T-helper 22 cell (primary cell): ENCODE measurements at regions not wholly inside any gene's neighbourhood (a gene's known extent, or its start where the extent isn't known, plus 50 kb on each side); places are given as distances from the start of the nearest gene placed in this dataset.

Experiments
- DNase-seq: peaks from one replicate; pipeline ENCODE4 v3.0.0-alpha.2; 2020; ENCODE audit warnings: low read depth

DNA sequence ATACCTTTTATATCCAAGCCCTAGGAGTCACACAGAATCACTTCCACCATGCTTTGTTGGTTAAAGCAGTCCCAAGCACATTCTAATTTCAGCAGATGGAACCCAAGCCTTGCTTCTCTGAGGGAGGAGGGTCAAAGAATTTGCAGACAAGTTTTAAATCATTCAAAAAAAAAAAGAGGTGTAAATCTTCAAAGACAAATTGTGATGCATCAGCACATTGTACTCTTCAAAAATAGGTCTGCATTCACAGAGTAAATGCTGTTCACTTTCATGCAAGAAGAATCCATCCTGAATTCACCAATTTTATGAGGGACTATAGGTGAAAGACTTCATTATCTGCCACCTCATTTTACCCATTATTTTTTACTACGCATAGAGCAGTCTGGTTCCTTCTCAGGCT lies 321.8 kb upstream of the PRDM1 start:
- DNase-seq = no peak

DNA sequence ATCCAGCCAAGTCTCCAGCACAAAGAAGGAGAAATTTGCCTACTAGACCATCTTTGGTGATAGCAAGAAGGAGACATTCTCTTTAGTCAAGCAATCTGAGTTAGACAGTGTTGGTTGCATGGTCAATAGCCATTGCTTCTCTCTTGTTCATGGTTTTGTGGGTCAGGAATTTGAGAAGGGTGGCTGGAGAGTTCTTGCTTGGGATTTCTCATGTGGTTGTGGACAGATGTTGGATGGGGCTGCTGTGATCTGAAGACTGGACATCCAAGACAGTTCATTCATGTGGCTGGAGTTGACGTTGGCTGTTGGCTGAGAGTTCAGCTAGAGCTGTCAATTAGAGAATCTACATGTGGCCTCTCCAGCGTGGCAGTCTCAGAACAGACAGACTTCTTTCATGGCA lies 322.3 kb upstream of the PRDM1 start:
- no peak for DNase-seq

DNA sequence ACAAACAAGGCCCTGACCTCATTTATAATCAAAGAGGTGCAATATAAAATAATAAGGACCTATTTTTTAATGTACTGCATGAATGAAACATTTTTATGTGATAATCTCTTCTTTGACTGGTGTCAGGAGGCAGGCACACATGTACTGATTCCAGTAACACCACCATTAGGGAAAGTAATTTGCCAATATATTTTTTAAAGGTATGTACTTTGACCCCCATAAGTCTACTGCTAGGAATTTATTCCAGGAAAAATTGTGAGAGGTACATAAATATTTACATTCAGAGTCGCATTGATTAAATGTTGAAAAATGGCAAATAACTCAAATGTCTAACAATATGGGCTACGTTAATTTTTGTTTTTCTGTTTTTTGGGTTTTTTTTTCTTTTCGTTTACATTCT lies 325.4 kb upstream of the PRDM1 start:
- DNase-seq = no peak

DNA sequence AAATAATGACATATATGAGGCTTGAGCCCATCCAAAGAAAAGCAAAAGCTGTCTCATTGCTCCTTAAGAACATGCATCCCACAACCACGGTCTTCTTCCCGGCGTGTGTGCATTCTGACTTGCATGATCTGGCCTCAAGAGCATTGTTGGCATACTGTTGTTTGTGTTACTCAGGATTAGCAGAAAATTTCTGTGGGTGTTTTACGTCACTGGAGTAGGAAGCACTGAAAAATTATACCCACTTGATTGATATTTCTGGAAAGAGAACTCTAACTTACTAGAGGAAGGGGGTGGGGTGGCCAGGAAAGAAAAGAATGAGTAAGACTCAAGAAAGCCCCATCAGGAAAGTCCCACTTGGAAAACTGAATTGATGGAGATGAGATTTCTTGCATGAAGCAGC lies 326.2 kb upstream of the PRDM1 start:
- DNase-seq = no peak

DNA sequence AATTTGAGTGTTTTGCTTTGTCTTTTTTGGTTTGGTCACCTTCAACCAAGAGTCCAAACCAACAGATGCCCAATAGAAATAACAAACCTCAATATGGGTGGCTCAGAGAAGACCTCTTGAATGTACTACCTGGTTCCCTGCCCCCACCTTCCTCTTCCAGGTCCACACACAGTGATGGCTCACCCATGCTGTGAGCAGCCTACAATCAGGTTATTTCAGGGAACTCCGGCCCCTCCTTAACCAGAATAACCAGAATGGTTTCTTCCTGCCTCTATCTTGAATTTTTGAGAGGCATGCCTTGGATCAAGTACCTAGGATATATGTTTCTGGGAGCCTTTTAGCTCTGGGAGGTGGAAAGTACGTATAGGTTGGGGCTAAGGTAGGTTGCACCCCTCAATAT lies 327.1 kb upstream of the PRDM1 start:
- no peak for DNase-seq

DNA sequence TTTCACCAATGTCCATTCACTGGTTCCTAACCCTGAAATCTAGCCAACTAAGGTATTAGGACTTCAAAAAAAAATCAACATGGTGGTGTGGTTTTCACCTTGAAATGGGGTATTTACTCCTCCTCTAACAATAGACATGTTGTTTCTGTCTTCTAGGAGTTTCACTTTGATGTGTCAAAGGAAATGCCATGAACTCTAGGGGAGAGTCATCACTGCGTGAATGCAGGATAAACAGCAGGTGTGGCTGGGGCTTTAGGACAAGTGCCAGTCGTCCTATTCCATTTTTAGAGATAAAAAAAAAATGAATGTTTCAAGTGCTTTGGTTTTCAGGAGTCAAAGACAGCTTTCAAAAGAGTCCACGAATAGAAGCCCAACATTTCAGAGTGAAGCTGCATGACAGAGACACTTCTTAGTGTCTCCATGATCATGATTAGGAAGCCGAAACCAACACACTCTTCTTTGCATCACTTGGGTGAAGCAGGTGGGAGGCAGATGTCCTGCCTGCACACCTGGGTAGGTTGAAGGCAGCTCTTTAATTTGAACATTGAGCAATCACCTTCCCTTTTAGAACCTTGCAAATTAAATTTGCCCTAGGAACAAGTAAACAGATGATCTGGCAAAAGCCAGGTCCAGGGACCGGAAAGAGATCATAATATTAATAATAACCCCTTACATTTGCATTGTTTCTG lies 328.5 kb upstream of the PRDM1 start:
- no peak for DNase-seq

DNA sequence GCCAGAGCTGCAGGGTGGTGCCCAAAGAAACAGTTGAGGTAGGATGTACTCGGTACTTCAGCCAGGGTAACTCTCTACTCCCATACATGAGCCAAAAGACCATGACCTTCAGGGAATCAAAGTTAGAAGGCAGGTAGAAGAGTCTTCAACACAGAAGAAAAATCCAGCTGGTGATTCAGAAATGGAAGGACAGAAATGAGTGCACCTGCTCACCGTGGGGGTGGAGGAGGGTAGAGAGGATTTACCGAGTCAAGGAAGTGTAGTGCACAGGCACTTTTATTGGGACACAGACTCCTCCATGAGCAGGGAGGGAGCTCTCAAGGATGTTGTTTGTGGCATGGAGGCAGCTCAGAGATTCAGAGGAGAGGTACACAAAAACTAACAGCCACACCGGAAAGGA lies 330.3 kb upstream of the PRDM1 start:
- no peak for DNase-seq

DNA sequence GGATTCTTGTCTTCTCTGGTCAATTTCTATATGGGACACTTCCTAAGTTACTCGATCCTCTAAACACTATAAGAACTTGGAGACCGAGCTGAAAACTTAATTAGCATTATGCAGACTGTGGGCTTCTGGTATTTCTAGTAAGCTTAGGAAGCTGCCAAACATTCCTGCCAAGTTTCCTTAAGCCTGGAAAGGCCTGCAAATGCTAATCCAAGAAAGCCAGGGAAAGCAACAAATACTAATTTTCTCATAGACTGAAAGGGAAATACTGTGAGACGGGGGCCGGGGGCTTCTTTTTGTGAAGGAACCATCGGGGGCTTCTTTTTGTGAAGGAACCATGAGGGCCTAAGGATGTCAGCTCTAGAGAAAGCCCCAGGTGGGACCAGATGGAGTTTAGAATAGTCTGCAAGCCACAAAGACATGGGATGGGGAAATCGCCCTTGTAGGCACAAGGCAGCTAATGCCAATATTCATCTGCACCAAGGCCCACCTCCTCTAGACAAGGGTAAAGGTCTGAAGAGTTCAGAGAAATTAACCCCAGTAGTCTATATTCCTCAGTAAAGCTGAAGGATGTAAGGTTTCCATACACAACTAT lies 332.4 kb upstream of the PRDM1 start:
- no peak for DNase-seq

DNA sequence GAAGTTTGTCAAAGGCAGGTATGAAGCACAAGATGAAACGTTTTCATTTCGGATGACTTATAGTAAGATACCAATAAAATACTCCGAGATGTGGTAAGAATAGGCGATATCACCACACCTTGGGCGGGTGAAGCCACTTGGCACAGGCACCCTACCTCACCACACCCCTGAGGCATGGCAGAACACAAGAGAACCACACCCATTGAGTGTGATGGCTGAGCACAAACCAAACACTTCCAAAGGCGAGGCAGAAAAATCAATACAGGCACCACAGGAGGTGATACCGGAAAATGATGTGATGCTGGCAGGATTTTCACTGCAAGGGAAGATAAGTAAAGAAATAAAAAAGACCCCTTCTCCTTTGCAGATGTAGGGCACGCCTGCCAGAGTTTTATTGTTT lies 332.9 kb upstream of the PRDM1 start:
- DNase-seq = no peak

DNA sequence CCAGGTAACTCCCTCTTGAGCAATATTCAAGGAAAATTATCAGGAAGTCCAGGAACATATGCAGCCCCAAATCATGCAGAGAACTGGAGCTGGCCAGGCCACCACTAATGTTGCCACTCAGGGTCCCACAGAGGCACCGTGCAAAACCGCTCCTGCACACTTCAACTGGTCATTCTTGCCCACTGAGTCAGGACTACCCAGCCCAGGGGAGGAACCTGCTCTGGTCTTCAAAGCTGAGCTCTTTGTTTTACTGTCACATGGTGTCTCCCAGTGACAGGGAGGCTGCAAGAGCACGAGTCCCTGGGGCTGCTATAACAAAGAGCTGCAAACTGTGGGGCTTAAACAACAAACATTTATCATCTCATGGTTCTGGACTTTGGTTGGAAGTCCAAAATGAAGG lies 336.0 kb upstream of the PRDM1 start:
- DNase-seq = no peak

DNA sequence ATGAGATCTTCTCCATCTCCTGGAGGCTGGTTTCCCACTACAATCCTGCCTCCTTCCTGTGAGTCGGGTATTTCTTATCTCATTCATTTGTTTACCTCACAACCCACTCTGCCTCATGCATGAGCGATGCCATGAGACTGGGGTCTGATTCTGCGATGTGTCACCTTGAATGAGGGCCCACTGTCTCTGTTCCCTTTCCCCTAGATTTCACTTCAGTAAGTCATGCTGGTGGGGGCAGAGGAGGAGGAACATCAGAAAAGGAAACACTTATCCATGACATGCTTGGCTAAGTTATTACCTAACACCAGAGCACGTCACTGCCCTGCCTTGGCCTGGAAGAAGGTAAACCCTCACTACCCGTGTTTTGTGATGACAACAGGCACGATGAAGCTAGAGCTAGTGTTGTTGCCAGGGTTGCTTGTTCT lies 337.4 kb upstream of the PRDM1 start:
- no peak for DNase-seq

DNA sequence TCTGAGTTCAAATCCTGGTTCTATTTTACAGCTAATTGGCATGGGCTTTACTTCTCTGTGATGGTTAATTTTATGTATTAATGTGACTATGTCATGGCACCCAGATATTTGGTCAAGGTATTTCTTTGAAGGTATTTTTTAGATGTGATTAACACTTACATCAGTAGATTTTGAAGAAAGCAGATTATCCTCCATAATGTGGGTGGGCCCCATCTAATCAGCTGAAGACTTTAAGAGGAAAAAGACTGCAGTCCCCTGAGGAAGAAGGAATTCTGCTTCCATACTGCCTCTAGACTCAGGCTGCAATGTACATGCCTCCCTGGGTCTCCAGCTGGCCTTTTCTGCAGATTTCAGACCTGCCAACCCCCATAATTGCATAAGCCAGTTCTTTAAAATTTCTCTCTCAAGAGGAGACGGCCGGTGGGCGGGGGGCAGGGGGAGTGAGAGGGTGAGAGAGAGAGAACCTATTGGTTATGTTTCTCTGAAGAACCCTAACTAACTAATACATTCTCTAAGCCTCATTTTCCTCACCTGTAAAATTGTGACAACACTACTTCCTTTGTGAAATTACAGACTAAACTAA lies 338.2 kb upstream of the PRDM1 start:
- no peak for DNase-seq

DNA sequence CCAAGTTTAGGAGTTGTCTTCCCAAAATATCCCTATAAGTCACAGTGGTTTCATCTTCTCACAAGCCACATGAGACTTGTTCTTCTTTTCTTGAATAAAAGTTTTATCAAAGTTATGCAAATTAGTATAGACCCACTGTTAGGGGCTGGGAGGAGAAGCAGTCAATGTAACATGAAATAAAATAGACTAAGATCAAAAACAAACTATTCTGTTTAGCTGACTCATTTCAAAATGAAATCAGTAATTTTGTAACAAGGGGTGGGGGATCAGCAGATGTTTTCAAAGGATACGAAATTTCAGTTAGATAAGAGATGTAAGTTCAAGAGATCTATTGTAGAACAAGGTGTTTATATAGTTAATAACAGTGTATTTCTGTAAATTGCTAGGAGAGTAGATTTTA lies 339.6 kb upstream of the PRDM1 start:
- no peak for DNase-seq

DNA sequence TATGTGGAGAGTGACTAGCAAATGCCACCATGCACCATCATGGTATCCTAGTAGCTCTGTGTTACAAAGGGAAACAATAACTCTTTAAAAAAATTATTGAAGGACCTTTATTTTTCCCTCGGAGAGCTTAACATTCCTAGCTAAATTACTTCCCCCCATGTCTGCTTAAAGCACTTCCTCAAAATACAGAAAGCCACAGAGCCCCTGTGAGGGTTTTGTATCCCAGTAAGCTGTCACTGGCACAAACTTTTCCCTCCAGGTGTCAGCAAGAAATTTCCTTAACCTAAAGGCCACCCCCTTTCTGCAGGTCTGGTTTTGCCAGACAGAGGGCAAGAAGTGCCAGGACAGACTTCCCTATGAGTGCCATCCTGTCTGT lies 340.0 kb upstream of the PRDM1 start:
- no peak for DNase-seq

DNA sequence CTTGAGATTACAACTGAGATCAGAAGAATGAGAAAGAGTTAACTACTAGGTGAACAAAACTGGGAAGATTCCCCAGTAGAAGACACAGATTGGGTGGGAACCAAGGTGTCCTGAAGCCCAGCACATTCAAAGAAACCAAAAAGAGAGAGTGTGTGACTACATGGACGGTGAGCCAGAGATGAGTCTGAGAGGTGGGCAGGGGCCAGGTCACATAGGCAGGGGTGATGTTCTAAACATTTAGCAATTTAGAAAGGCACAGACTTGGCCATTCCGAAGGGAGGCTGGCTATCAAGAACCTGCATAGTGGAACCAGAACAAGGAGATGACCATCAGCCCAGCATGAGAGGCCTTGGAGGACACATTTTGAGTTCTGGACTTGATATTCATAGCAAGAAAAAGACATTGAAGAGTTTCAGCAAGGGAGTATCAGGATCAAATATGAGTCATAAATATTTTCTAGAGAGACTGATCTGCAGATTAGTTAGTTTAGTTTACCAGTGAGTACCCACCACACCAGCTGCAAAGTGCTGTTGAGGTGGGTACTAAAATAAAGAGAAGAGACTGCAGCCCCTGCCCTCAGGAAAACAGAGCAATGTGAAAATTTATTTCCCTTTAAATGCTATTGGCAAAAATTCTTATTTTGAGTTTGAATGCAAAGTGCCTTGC lies 340.5 kb upstream of the PRDM1 start:
- DNase-seq = no peak

DNA sequence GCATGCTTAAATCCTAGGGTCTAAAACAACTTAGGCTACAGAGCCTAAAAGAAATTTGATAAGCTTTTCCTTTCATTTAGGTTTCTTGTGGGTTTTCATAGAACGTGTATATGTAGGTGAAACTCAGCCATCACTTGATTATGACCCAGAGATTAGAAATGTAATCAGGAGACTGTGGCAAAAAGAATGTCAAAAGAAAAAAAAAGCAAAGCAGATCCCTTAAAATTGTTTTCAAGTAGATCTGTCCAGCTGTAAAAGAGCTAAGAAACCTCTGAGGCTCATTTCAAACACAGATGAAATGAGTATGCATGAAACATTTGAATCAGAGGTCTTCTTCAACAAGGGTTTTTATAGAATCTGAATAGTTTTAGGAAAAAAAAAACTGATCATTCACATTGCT lies 341.3 kb upstream of the PRDM1 start:
- DNase-seq = no peak

DNA sequence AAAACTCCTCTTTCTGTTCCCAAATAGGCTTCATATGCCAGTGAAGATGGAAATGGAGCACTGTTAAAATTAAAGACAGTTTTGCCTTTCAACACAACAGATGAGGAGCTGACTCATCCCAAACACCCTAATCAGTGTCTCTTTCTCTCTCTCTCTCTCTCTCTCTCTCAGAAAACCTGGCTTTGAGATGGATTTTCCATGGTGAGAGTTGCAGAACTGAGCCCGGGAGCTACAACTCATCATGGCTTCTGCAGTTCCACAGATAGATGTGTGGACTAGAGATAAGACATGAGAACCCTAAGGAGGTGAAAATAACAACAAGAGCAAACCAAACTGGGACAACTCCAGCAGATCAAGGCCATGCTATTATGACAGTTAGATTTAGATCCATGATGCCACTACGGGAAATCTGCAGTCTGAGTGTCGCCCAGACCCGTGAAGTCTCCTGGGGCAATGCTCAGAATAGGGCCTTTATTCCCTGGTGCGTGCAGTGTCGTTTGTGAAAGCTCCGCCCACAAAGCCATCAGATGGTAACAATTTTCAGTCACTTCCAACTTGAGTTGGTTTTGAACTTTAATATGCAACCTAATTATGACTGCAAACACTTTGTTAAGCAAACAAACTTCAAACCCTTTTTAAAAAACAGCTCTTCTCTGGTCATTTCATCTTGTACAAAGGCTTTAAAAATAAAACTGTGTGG lies 338.2 kb upstream of the PREP start:
- no peak for DNase-seq

DNA sequence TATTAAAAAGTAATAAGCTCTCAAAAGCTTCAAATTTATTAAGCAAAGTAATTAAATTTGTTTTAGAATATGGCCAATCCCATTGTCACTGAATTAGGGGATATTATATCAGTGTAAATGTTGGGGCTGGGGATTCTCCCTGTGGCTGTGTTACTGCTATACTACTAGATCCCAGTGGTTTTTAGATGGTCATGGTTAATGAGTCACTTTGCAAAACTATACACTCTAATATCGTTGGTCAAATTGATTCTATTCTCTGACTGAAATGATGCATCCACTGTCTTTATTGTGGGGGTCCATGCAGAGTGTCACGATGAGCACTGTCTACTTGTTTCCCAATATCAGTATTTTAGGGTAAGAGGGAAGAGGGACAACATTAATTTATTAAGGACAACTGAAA lies 336.9 kb upstream of the PREP start:
- DNase-seq = no peak

DNA sequence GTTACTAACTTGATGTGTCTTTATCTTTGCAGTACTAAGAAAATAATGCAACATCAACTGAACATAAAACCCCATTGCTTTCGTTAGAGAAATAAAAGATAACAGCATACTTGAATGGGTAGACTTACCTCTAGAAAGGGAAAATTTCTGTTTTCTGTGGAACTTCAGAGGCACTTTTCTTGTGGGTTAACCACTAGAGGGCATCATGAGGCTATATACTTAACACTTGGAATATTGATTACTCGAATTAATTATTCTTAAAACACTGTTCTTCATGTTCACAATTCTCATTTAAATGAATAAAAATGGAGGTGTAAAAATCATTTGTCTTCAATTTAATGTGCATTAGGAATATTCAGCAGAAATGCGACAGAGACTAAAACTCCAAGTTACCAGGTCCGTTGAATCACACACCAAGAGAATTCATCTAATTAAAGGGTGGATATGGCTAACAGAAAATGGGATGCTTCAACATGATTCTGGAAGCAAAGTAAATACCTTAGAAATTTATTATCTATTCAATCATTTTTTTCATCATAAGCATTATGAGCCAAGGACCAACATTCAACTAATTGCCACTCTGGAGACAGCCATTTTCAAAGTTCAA lies 330.8 kb upstream of the PREP start:
- DNase-seq = no peak

DNA sequence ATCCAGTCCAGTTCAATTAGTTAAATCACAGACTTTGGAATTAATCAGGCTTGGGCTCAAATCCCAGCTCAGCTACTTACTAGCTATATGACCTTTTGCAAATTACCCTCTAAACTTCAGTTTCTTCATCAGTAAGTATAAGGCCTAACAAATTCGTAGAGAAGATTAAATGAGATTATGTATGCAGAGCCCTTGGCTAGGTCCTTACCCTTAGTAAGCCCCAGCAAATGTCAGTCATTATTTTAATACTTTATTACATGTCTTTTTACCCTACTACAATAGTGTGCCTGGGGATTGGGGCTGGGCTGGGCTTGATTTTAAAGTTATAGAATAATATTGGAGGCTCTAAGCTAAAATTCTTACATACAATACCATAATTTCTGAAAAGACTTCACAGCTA lies 326.1 kb upstream of the PREP start:
- no peak for DNase-seq

DNA sequence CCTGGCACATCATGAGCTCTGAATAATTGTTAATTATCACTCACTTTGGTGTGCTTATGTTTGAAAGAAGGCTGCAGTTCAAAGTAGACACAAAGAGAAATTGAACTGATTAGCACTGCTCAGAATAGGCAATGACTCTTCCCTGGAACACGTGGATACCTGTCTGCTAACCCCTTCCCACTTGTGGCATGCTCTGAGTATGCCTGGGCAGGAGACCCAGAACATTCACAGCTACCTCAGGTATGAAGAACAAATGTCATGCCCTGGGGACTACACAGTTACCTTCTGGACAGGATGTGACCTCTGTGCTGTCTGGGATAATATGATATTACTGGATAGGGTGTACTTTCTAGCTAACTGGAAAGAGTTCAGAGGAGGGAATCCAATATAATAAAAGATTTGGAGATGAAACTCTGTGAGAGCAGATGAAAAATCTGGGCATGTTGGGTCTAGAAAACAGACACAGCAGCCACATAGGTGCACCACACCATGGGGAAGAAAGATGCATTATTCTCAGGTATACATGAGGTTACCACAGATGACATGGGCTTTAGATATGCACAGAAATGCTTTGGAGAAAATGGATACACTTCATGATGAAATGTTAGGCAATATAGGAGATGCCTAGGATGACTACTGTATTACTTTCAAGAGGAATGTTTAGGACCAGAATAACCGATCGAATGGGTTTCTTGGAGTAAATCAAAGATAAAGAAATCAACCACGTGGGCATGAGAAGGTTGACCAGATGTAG lies 324.2 kb upstream of the PREP start:
- DNase-seq = no peak

DNA sequence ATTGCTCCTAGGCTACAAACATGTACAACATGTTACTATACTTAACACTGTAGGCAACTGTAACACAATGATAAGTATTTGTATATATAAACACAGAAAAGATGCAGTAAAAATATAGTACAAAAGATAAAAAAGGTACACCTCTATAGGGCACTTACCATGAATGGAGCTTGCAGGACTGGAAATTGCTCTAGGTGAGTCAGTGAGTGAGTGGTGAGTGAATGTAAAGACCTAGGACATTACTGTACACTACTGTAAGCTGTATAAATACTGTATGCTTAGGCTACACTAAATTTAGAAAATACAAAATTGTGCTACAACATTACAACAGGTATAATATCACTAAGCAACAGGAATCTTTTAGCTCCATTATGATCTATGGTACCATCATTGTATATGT lies 312.0 kb upstream of the PREP start:
- no peak for DNase-seq
